RWPE1 (cell line): ENCODE measurements at regions not wholly inside any gene's neighbourhood (a gene's known extent, or its start where the extent isn't known, plus 50 kb on each side); places are given as distances from the start of the nearest gene placed in this dataset.

Experiments used
- CTCF ChIA-PET: fragments of 350-600 bp; sonication (Branson Sonifier 250); formaldehyde crosslinking; extraction: SDS; loops from one replicate; lab custom pipeline; 2021; lab: Yijun Ruan, JAX
- POLR2A ChIA-PET: fragments of 400-600 bp; formaldehyde crosslinking; extraction: SDS; loops from one replicate; lab custom pipeline; 2020; ENCODE audit warnings: antibody characterized with exemption; ENCODE audit not compliant: low non-redundant PET; lab: Yijun Ruan, JAX
- DNase-seq: peaks from one replicate; pipeline ENCODE4 v3.0.0; 2012; ENCODE audit warnings: low spot score
- H3K27ac ChIP-seq: fragments of 450-650 bp; 2 replicates; pipeline ENCODE4 v1.5.1; 2017
- TF ChIP-seq, protein P1 (sequence below): fragments of 450-650 bp; conservative IDR thresholded peaks from 2 replicates; pipeline ENCODE4 v1.5.1; 2017; ENCODE audit warnings: low read depth, mild to moderate bottlenecking

- ChIA-PET CTCF (no interaction called here), POLR2A (no interaction called here)
- TF ChIP-seq, protein P1, sequence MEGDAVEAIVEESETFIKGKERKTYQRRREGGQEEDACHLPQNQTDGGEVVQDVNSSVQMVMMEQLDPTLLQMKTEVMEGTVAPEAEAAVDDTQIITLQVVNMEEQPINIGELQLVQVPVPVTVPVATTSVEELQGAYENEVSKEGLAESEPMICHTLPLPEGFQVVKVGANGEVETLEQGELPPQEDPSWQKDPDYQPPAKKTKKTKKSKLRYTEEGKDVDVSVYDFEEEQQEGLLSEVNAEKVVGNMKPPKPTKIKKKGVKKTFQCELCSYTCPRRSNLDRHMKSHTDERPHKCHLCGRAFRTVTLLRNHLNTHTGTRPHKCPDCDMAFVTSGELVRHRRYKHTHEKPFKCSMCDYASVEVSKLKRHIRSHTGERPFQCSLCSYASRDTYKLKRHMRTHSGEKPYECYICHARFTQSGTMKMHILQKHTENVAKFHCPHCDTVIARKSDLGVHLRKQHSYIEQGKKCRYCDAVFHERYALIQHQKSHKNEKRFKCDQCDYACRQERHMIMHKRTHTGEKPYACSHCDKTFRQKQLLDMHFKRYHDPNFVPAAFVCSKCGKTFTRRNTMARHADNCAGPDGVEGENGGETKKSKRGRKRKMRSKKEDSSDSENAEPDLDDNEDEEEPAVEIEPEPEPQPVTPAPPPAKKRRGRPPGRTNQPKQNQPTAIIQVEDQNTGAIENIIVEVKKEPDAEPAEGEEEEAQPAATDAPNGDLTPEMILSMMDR: no peak
- H3K27ac ChIP-seq: no peak overlapping the region
- no peak for DNase-seq
Measured at GRCh38 chr1:5271264-5271663, 616.9 kb downstream of the AJAP1 start.

- no peak overlapping the region for H3K27ac ChIP-seq
- ChIA-PET POLR2A (no interaction called here), CTCF (no interaction called here)
- DNase-seq: no peak
- TF ChIP-seq, protein P1: no peak
Measured at GRCh38 chr1:5269901-5270300, 615.5 kb downstream of the AJAP1 start.

DNA sequence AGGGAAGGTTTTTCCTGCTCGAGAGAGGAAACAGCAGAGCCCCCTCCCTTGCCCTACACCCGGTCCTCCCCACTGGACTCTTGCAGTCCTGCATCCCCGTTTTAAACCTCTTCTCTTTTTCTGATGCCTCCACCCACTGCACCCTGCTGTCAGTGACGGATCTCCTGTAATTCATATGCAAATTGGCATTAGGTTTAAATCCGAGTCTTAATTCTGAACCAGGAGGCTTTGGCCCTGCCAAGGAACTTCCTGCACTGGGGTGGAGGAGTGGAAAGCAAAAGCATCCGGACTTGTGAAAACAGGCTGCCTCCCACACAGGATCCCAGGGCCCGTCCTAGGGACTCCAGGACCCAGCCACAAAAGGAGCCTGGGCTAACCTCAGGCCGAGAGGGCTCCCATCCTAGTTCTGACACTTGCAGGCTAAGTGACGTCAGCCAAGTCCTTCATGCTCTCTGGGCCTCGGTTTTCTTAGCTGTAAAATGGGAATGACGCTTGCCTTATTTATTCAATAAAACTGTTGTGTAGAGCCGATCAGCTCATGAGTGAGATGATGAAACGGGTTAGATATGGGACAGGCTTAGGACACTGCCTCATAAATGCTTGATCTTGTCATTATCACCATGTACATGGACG, 613.3 kb downstream of the AJAP1 start:
- no peak overlapping the region for H3K27ac ChIP-seq
- no peak for DNase-seq
- POLR2A ChIA-PET: no interaction called here
- TF ChIP-seq, protein P1: no peak
- CTCF ChIA-PET: interaction anchor here (0.7 kb wide), 1 partner anchor 31 kb away, joined by 4 read pairs; no protein-coding TSS in a partner anchor

GRCh38 chr1:5265438-5266075, 611.1 kb downstream of the AJAP1 start:
- CTCF ChIA-PET: no interaction called here
- no peak overlapping the region for H3K27ac ChIP-seq
- TF ChIP-seq, protein P1: no peak
- POLR2A ChIA-PET: interaction anchor here (0.6 kb wide), 1 partner anchor 13 kb away, joined by 3 read pairs; no protein-coding TSS in a partner anchor
- DNase-seq: no peak

DNA sequence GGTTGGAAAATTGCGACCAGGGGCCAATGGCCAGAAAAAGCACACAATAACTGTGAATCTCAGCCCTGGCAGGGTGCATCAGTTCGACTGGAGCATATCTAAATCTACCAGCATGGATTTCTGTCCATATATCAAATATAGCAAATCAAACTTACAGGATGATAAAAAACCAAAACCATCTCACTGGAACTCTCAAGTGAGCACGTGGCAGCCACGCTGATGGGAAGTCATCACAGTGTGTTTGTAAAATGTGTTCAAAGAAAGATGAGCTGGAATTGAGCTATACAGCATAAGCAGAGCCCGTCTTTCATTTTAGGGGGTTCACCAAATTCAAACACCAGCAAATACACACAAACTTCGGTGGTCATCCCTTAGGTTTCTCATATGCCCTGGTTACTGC, 610.1 kb downstream of the AJAP1 start:
- TF ChIP-seq, protein P1: no peak
- no peak for DNase-seq
- H3K27ac ChIP-seq: no peak overlapping the region
- POLR2A ChIA-PET: no interaction called here
- CTCF ChIA-PET: interaction anchor here (0.6 kb wide), 1 partner anchor 488 kb away, joined by 4 read pairs; no protein-coding TSS in a partner anchor

- CTCF ChIA-PET: no interaction called here
- no peak overlapping the region for H3K27ac ChIP-seq
- TF ChIP-seq, protein P1: no peak
- POLR2A ChIA-PET: no interaction called here
- no peak for DNase-seq
Measured at GRCh38 chr1:5256793-5257192, 602.4 kb downstream of the AJAP1 start.
